Left ventricle myocardium superior (tissue), 1 donor: ENCODE measurements at regions not wholly inside any gene's neighbourhood (a gene's known extent, or its start where the extent isn't known, plus 50 kb on each side); places are given as distances from the start of the nearest gene placed in this dataset.
"Not testable (repeated sequence)": the region's sequence is repeated elsewhere in the genome, so short reads cannot be mapped to it uniquely, and the experiment has no call there.

Experiments
- ATAC-seq: fragments of 200-7000 bp; cut with Tn5 transposase; one replicate; pipeline ENCODE4 v1.9.1; 2020; ENCODE audit warnings: mild to moderate bottlenecking, moderate library complexity
- DNase-seq: peaks from one replicate; pipeline ENCODE4 v3.0.0-alpha.2; 2020
- intact Hi-C: fragments of 100-400 bp; cut with micrococcal nuclease; formaldehyde crosslinking; loops from one replicate; pipeline ENCODE4 v1.11.0; 2022
- donor health status: DM: no; HTN: yes; CAD: no; lungs with severe emphysema.

DNA sequence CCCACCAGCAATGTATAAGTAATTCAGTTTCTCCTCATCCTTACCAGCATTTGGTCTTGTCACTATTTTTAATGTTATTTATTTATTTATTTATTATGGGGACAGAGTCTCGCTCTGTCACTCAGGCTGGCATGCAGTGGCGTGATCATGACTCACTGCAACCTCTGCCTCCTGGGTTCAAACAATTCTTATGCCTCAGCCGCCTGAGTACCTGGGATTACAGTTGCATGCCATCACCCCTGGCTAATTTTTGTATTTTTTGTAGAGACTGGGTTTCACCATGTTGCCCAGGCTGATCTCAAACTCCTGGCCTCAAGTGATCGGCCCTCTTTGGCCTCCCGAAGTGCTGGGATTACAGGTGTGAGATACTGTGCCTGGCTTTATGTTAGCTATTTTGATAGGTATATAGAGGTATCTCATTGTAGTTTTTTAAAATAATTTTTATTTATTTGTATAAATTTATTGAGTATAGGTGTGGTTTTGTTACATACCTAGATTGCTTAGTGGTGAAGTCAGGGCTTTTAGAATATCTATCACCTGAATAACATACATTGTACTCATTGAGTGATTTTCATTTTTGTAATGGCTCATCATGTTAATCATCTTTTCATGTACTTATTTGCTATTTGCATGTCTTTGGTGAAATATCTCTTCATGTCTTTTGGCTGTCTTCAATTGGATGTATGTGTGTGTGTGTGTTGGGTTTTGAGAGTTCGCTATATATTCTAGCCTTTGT lies 53.3 kb downstream of the TANC2 start:
- intact Hi-C loops: no loop called here

GRCh38 chr17:63022567-63022966 lies 56.5 kb downstream of the TANC2 start:
- DNase-seq (no peak), ATAC-seq (no peak)
- intact Hi-C loops: no loop called here

More for the DNA sequence above, 53.3 kb downstream of the TANC2 start:
- ATAC-seq (no peak), DNase-seq (no peak)

DNA sequence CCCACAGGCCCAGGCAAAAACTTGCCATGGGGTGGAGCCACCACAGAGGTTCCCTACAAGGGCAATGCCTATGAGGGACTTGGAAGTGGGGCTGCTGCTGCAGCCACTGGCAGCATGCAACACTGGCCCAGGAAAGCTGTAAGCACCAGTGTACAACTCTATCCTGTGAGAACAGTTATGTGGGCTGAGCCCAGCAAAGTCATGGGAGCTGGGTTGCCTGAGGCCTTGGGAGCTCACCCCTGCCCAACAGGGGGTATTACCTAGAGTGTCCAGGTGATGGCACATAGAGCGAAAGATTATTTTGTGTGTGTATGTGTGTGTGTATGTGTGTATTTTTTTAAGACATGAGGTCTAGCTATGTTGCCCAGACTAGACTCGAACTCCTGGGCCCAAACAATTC lies 57.0 kb downstream of the TANC2 start:
- intact Hi-C loops: no loop called here
- ATAC-seq (no peak), DNase-seq (no peak)

DNA sequence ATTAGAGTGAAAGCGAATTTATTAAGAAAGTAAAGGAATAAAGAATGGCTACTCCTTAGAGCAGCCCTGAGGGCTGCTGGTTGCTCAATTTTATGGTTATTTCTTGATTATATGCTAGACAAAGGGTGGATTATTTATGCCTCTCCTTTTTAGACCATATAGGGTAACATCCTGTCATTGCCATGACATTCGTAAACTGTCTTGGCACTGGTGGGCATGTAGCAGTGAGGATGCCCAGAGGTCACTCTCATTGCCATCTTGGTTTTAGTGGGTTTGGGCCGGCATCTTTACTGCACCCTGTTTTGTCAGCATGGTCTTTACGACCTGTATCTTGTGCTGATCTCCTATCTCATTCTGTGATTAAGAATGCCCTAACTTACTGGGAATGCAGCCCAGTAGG lies 58.2 kb downstream of the TANC2 start:
- ATAC-seq: no peak
- DNase-seq: no peak
- intact Hi-C loops: no loop called here

GRCh38 chr17:63024716-63025115 lies 58.7 kb downstream of the TANC2 start:
- DNase-seq (no peak), ATAC-seq (no peak)
- intact Hi-C loops: no loop called here

GRCh38 chr17:63025637-63026036 lies 59.6 kb downstream of the TANC2 start:
- intact Hi-C loops, DNase-seq, ATAC-seq: not testable (repeated sequence)

DNA sequence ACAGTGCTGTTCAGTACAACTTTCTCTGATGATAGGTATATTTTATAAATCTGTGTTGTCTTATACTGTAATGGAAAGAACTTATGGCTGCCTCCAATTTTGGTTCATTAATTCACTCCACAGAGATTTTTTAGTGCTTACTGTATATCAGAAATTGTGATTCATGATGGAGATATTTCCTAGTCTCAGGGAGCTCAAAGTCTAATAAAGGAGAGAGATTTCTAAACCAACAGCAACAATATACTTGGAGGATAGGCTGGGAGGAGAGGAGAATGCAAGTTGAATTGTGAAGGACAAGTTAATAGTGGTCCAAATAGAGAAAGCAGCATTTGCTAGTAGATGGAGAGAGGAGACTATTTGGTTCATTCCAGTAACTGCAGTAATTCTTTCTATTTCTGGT lies 63.5 kb downstream of the TANC2 start:
- intact Hi-C loops: no loop called here
- DNase-seq (no peak), ATAC-seq (no peak)

- DNase-seq (no peak), ATAC-seq (no peak)
- intact Hi-C loops: no loop called here
Observed at GRCh38 chr17:63032142-63032541, 66.1 kb downstream of the TANC2 start.

DNA sequence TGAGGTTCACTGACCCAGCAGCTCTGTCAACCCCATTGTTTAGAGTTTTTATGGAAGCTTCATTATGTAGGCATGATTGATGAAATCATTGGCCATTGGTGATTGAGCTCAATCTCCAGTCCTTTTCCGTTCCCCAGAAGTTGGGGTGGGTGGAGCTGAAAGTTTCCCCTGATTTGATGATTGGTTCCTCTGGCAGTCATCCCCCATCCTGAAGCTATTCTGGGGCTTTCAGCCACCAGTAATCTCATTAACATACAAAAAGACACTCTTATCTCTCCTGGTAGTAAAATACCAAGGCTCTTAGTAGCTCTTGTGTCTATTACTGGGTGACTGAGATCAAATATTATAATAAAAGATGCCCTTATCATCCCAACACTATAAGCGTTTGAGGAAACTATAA lies 67.1 kb downstream of the TANC2 start:
- intact Hi-C loops: no loop called here
- no peak for DNase-seq
- no peak for ATAC-seq

GRCh38 chr17:63035271-63035670 lies 69.2 kb downstream of the TANC2 start:
- intact Hi-C loops: no loop called here
- DNase-seq (no peak), ATAC-seq (no peak)

DNA sequence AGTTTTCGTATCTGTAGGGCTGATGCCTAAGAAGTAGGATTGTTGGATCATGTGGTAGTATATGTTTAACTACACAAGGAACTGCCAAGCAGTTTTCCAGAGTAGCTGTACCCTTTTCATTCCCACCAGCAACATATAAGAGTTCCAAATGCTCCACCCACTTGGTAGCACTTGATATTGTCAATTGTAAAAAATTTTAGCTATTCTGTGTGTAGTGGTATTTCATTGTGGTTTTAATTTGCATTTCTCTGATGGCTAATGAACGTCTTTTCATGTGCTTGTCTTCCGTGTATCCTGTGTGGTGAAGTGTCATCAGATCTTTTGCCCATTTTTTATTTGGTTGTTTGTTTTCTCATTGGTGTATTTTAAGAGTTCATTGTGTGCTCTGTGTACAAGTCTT lies 69.7 kb downstream of the TANC2 start:
- intact Hi-C loops: no loop called here
- ATAC-seq (no peak), DNase-seq (no peak)

GRCh38 chr17:63039342-63039741 lies 73.3 kb downstream of the TANC2 start:
- no peak for ATAC-seq
- intact Hi-C loops: no loop called here
- DNase-seq: no peak

GRCh38 chr17:63039899-63040602 lies 74.0 kb downstream of the TANC2 start:
- DNase-seq (no peak), ATAC-seq (no peak)
- intact Hi-C loops: no loop called here

DNA sequence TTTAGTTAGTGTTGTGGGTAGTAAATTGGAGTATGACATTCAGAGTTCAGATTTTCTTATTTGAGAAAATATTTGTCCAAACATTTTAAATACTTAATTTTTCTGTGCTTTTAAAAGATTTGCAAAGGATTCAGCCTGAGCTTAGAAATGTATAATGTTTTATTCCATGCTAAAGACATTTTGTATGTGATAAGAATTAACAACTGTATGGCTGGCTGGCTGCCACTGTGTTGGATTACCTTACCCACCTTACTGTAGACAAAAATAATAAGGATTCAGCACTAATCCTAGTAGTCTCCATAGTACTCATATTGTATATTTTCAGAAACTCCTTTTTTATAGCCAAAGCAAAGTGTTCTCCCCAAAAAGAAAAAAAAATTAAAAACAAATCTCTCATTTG lies 74.8 kb downstream of the TANC2 start:
- ATAC-seq: no peak
- DNase-seq: no peak
- intact Hi-C loops: no loop called here

GRCh38 chr17:63041251-63041650 lies 75.2 kb downstream of the TANC2 start:
- ATAC-seq (no peak), DNase-seq (no peak)
- intact Hi-C loops: no loop called here

DNA sequence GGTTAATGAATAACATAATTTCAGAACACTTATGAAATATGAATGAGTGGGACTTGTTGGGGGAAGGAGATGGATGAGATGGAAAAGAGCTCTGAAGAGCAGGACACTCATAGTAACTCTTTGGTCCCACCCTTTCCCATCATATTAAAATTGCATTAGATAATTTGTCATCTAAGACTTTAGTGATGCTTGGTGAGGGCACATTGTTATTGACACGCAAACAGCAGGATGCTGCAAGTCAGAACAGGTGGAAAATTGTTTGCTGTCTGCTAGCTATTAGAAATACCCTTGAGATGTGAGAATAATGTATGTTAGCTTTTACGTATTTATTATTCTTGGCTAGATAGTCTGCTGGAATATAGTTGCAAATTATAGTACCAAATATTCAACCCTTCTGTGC lies 75.7 kb downstream of the TANC2 start:
- no peak for DNase-seq
- ATAC-seq: no peak
- intact Hi-C loops: no loop called here

- intact Hi-C loops: no loop called here
- ATAC-seq (no peak), DNase-seq (no peak)
Observed at GRCh38 chr17:63042256-63042812, 76.3 kb downstream of the TANC2 start.

GRCh38 chr17:63057560-63057959 lies 91.5 kb downstream of the TANC2 start:
- ATAC-seq, intact Hi-C loops, DNase-seq: not testable (repeated sequence)

DNA sequence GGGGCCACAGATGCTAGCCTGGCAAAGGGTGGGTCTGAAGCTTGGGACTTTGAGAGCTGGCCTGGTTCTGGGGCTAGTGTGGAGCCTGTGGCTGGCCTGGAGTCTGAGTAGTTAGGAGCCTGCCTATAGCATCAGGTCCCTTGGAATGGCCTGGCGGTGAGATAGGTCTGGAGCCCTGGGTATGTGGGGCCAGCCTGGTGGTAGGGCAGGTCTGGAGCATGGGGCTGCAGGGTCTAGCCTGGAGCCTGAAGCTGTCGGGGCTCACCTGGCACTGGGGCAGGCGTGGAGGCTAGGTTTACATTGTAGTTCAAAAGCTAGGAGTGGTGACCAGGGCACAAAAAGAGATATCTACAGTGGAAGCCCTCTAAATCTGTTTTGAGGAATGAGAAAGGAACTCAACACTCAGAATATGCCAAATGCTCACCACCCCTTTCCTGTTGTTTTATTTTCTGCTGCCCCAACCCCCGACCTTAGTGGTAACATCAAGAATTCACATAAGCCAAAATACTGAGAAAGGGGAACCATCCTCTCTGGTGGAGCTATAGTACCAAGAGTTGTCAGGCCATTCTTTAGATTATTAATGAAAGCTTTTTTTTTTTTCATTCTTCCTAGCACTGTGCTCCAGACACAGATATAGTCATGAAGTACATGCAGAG lies 100.3 kb downstream of the TANC2 start:
- DNase-seq: no peak
- ATAC-seq: no peak
- intact Hi-C loops: no loop called here

DNA sequence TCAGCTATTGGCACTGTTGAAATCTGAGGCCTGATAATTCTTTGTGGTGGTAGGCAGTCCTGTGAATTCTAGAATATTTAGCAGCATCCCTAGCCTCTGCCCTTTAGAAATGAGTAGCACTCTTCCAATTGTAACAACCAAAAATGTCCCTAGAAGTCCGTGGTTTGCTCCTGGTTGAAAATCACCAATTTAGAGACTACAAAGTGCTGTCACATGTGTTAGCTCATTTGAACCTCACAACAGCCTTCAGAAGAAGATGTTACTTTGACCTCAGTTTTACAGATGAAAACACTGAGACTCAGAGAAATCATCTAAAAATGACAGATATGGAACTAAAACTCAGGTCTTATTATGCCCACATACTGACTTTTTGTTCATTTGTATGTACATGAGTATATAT lies 103.2 kb downstream of the TANC2 start:
- ATAC-seq: no peak
- intact Hi-C loops: no loop called here
- no peak for DNase-seq
